ENCODE measurements at regions not wholly inside any gene's neighbourhood (a gene's known extent, or its start where the extent isn't known, plus 50 kb on each side); places are given as distances from the start of the nearest gene placed in this dataset.

DNA sequence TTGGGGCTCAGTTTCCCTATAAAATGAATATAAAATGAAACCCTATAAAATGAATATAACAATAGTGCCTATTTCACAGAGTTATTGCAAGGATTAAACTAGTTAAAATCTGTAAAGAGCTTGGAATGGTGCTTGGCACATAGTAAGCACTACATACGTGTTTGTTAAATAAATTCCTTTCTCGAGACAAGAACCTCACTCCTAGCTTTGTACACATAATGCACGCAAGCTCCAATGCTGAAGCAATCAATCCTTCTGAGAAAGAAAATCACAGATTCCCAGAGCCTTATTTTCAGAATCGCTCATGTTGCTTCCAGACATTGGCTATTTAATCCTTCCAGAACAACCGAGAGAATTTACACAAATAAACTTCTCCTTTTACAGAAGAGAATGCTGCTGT lies 440.9 kb downstream of the IRS1 start:
- intact Hi-C loops (cut with DNase I), result no loop called here
- no peaks in the 10 kb centered on the region for H3K27me3 ChIP-seq
- no peak for DNase-seq
- TF ChIP-seq, protein P1, sequence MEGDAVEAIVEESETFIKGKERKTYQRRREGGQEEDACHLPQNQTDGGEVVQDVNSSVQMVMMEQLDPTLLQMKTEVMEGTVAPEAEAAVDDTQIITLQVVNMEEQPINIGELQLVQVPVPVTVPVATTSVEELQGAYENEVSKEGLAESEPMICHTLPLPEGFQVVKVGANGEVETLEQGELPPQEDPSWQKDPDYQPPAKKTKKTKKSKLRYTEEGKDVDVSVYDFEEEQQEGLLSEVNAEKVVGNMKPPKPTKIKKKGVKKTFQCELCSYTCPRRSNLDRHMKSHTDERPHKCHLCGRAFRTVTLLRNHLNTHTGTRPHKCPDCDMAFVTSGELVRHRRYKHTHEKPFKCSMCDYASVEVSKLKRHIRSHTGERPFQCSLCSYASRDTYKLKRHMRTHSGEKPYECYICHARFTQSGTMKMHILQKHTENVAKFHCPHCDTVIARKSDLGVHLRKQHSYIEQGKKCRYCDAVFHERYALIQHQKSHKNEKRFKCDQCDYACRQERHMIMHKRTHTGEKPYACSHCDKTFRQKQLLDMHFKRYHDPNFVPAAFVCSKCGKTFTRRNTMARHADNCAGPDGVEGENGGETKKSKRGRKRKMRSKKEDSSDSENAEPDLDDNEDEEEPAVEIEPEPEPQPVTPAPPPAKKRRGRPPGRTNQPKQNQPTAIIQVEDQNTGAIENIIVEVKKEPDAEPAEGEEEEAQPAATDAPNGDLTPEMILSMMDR (IDR thresholded peaks at IDR 0.05), result no peak
- no peaks in the 10 kb centered on the region for H3K36me3 ChIP-seq
- no peak overlapping the region for H3K27ac ChIP-seq
- H3K9ac ChIP-seq (ENCODE audit: low read depth in 2 of 2, low read length in 2 of 2), result no peak overlapping the region
- H3K4me1 ChIP-seq, result no peaks in the 10 kb centered on the region
- no peaks in the 10 kb centered on the region for H3K9me3 ChIP-seq
- H3K4me3 ChIP-seq, result no peak overlapping the region

DNA sequence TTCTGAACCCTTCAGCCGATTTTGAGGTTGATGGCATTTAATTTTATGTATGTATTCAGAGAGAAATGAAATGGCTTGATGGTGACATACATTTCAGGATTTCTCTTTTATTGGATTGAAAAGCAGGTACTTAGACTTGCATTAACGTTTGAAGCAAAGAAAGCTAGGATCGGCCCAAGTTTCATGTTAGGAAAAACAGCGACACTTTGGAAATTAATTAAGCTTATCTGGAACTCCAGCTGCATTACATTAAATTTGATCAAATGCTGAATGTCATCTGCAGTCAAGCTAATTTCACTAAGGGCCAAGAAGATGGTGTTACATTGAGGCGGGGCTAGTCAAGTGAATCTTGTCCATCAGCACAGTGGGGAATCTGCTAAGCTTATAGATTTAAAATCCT lies 441.8 kb downstream of the IRS1 start:
- no peak overlapping the region for H3K9ac ChIP-seq (ENCODE audit: low read depth in 2 of 2, low read length in 2 of 2)
- H3K27ac ChIP-seq, result no peak overlapping the region
- no peak for DNase-seq
- H3K36me3 ChIP-seq, result no peaks in the 10 kb centered on the region
- no peaks in the 10 kb centered on the region for H3K27me3 ChIP-seq
- intact Hi-C loops (cut with DNase I), result no loop called here
- H3K9me3 ChIP-seq, result no peaks in the 10 kb centered on the region
- TF ChIP-seq, protein P1 (IDR thresholded peaks at IDR 0.05), result no peak
- H3K4me1 ChIP-seq, result no peaks in the 10 kb centered on the region
- H3K4me3 ChIP-seq, result no peak overlapping the region

DNA sequence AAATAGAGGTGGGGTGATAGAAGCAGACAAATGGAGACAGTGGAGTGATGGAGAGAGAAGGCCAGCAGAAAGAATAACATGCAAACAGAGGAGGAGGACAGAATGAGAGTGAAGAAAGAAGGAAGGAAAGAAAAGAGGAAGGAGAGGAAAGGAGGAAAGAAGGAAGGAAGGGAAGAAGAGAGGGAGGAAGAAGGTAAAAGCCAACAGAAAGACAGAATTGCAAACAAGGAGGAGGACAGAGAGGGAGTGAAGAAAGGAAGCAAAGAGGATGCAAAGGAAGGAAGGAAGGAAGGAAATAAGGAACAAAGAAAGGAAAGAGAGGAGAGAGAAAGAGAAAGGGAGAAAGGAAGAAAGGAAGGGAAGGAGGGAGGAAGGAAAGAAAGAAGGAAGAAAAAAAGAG lies 444.0 kb downstream of the IRS1 start:
- H3K27me3 ChIP-seq, result no peaks in the 10 kb centered on the region
- H3K27ac ChIP-seq, result no peak overlapping the region
- no peaks in the 10 kb centered on the region for H3K4me1 ChIP-seq
- TF ChIP-seq, protein P1 (IDR thresholded peaks at IDR 0.05), result no peak
- no peak overlapping the region for H3K9ac ChIP-seq (ENCODE audit: low read depth in 2 of 2, low read length in 2 of 2)
- DNase-seq, result no peak
- H3K9me3 ChIP-seq, result no peaks in the 10 kb centered on the region
- H3K36me3 ChIP-seq, result no peaks in the 10 kb centered on the region
- intact Hi-C loops (cut with DNase I), result no loop called here
- no peak overlapping the region for H3K4me3 ChIP-seq

DNA sequence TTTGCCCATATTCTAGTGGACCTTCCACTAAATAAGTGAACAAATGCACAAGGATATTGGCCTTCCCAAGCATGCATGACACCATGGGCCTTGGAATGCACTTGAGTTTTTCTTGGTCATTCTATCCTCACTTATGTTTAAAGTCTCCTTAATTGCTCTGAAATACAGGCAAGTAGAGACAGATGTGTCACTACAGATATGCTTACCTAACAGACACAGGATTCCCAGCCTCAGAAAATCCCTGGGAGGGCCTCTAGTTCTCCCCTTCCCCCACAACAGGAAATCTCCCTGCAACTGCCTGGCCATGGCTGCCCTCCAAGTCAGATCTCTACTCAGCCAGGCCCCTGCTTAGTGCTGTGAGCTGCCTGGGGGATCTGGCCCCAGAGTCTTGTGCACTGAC lies 445.2 kb downstream of the IRS1 start:
- H3K27me3 ChIP-seq, result no peaks in the 10 kb centered on the region
- H3K36me3 ChIP-seq, result no peaks in the 10 kb centered on the region
- H3K4me1 ChIP-seq, result no peaks in the 10 kb centered on the region
- H3K27ac ChIP-seq, result no peak overlapping the region
- no peak overlapping the region for H3K9ac ChIP-seq (ENCODE audit: low read depth in 2 of 2, low read length in 2 of 2)
- intact Hi-C loops (cut with DNase I), result no loop called here
- no peaks in the 10 kb centered on the region for H3K9me3 ChIP-seq
- H3K4me3 ChIP-seq, result no peak overlapping the region
- TF ChIP-seq, protein P1 (IDR thresholded peaks at IDR 0.05), result no peak
- DNase-seq, result no peak

DNA sequence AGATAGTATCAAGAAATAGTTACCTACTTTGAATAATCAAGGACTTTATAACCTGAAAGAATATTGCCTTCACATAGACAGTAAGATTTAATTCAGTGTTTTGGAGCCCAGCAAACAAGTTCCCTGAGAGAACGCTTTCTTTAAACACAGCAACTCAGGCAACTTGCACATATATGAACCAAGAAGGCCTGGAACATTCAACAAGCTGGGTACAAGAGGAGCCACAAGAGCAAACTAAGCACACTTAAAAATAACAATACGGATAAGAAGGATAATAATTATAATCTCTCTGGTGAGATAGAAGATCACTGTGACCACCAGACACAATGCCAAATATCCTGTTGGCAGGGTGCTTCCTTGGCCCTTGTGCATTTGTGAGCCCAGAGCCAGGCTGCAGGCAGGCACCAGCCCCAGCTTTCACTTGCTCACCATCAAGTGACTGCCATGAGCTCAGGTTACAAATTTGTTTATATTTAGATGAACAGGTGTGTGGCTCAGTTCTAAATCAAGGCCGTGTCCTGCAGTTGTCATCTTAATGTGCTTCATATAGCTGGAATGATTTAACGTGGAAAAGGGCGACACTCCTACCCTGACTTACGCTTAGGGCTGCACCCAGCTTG lies 446.6 kb downstream of the IRS1 start:
- Histone ChIP-seq H3K36me3 (no peaks in the 10 kb centered on the region), H3K9me3 (no peaks in the 10 kb centered on the region), H3K4me3 (no peak overlapping the region), H3K9ac (ENCODE audit: low read depth in 2 of 2, low read length in 2 of 2) (no peak overlapping the region), H3K27ac (no peak overlapping the region), H3K27me3 (no peaks in the 10 kb centered on the region), H3K4me1 (no peaks in the 10 kb centered on the region)
- DNase-seq, result no peak
- TF ChIP-seq, protein P1 (IDR thresholded peaks at IDR 0.05), result no peak
- intact Hi-C loops (cut with DNase I), result no loop called here
